PC-9 (cell line): ENCODE measurements at regions not wholly inside any gene's neighbourhood (a gene's known extent, or its start where the extent isn't known, plus 50 kb on each side); places are given as distances from the start of the nearest gene placed in this dataset.
"Not testable (repeated sequence)": the region's sequence is repeated elsewhere in the genome, so short reads cannot be mapped to it uniquely, and the experiment has no call there.

Source experiments
- CTCF ChIP-seq: fragments of 200-600 bp; sonication (generic); conservative IDR thresholded peaks from 2 replicates; pipeline ENCODE4 v1.6.1; 2017; ENCODE audit warnings: mixed run types, antibody characterized with exemption, mild to moderate bottlenecking, moderate library complexity
- EZH2 ChIP-seq: fragments of 200-600 bp; sonication (generic); IDR thresholded peaks from 2 replicates; pipeline ENCODE4 v1.8.0; 2017; ENCODE audit warnings: antibody characterized with exemption, low read depth

- TF ChIP-seq CTCF, EZH2: not testable (repeated sequence)
Observed at GRCh38 chr5:174539823-174540222, 184.6 kb upstream of the MSX2 start.
